NCI-H1436 treated with DMSO at 0.1 percent for 48 hours (cell line): ENCODE measurements at regions not wholly inside any gene's neighbourhood (a gene's known extent, or its start where the extent isn't known, plus 50 kb on each side); places are given as distances from the start of the nearest gene placed in this dataset.
"Not testable (repeated sequence)": the region's sequence is repeated elsewhere in the genome, so short reads cannot be mapped to it uniquely, and the experiment has no call there.

ENCODE experiments used
- DNase-seq: peaks from one replicate; lab custom pipeline; 2025; lab: John Stamatoyannopoulos, UW

DNA sequence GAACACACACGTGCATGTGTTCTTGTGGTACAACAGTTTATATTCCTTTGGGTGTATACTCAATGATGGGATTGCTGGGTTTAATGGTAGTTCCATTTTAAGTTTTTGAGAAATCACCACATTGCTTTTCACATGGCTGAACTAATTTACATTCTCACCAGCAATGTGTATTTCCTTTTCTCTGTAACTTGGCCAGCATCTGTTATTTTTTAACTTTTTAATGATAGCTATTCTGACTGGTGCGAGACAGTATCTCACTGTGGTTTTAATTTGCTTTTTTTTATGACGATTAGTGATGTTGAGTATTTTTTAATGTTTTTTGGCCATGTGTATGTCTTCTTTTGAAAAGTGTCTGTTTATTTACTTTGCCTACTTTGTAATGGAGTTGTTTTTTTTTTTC, 256.6 kb downstream of the ZWINT start:
- DNase-seq, result no peak

DNA sequence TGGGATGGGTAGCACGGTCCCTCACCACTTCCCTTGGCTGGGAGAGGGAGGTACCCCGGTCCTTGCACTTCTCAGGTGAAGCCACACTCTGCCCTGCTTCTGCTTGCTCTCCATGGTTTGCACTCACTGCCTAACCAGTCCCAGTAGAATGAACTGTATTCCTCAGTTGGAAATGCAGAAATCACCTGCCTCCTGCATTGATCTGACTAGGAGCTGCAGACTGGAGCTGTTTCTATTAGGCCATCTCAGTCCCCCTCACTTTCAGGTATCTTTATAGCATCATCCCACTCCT, 264.9 kb downstream of the ZWINT start:
- DNase-seq, result no peak

DNA sequence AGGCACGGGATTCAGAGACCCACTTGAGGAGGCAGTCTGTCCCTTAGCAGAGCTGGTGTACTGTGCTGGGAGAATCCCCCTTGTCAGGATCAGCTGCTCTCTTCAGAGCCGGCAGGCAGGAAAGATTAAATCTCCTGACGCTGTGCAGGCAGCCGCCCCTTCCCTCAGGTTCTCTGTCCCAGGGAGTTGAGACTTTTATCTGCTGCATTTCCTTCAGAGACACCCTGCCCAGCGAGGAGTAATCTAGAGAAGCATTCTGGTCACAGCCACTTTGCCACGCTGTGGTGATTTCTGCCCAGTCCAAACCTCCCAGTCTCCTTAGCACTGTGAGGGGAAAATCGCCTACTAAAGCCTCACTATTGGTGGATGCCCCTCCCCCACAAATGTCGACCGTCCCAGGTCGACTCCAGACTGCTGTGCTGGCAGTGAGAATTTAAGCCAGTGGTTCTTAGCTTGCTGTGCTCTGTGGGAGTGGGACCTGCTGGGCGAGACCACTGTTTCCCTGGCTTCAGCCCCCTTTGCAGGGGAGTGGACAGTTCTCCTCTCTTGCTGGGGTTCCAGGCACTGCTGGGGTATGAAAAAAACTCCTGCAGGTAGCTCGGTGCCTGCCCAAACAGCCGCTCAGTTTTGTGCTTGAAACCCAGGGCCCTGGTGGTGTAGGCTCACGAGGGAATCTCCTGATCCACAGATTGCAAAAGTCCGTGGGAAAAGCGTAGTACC, 265.4 kb downstream of the ZWINT start:
- DNase-seq, result no peak

DNA sequence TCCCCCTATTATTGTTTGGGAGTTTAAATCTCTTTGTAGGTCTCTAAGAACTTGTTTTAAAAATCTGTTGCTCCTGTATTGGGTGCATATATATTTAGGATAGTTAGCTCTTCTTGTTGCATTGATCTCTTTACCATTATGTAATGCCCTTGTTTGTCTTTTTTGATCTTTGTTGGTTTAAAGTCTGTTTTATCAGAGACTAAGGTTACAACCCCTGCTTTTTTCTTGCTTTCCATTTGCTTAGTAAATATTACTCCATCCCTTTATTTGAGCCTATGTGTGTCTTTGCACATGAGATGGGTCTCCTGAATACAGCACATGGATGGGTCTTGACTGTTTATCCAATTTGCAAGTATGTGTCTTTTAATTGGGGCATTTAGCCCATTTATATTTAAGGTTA, 267.4 kb downstream of the ZWINT start:
- not testable (repeated sequence) for DNase-seq

DNA sequence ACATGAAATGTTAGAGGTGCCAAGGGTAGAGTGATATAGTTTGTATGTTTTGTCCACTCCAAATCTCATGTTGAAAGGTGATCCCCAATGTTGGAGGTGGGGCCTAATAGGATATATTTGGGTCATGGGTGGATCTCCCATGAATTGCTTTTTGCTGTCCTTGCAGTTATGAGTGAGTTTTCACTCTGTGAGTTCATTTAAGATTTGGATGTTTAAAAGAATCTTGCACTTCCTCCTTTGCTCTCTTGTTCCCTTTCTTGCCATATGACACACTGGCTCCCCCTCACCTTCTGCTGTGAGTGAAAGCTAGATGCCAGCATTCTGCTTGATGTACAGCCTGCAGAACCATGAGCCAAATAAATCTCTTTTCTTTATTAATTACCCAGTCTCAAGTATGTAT, 269.2 kb downstream of the ZWINT start:
- DNase-seq, result no peak

DNA sequence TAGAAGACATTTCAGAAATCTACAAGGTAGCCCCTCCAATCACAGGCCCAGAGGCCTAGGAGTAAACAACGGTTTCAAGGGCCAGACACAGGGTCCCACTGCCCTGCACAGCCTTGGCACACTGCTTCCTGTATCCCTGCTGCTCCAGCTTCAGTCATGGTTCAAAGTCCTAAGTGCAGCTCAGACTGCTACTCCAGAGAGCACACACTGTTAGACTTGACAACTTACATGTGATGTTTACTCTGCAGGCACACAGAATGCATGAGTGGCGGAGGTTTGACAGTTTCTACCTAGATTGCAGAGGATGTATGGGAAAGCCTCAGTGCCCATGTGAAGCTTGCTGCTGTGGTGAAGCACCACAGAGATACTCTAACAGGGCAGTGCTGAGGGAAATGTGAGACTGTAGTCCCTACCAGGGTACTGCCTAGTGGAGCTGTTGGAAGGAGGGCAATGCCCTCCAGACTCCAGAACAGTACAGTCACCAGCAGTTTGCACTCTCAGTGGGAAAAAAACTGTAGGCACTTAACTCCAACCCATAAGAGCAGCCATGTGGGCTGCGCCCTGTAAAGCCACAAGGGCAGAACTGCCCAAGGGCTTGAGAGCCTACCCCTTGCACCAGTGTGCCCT, 270.0 kb downstream of the ZWINT start:
- no peak for DNase-seq

DNA sequence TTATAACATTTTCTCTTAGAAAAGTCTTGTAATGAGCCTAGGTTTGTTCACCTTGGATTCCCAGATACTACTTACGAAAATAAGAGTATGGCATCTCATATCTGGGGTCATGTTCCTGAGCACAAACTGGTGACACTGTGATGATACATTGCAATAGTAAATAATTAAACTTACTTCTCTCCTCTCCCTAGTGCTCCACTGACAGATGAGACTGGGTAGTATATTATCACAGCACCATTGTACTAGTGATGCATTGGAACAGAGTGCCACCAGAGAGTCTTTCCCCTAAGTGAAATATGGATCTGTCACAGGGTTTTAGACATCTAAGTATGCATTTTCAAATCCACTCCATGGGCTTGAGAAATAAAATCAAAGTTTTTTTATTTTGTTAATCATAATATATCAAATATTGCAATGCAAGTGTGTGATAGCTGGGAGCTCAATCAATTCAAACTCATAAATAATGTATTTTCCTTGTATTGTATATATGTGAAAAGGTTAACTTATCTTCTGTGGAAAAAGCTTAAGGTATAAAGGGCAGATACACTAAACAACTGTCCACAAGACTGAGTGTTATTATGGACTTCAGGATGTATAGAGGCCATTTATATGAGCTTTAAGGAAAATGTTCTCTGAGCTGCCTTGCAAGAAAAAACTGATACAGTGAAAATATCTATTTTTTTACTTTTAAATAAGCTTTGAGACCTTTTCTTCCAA, 275.5 kb downstream of the ZWINT start:
- no peak for DNase-seq

DNA sequence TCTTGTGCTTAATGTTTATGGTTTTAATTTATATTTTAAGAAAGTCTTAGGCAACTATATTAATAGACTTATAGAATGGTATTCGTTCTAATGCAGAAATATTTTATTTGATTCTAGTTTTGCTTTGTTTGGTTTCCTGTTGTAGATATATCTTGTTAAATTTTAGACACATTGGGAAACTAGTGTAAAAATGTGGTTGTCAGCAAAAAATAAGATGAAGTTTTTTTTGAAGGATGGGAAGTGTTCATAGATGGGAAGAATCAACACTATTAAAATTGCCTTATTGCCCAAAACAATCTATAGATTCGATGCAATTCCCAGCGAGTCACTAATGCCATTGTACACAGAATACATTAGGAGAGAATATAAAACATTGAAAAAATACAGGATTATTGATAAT, 278.9 kb downstream of the ZWINT start:
- no peak for DNase-seq

DNA sequence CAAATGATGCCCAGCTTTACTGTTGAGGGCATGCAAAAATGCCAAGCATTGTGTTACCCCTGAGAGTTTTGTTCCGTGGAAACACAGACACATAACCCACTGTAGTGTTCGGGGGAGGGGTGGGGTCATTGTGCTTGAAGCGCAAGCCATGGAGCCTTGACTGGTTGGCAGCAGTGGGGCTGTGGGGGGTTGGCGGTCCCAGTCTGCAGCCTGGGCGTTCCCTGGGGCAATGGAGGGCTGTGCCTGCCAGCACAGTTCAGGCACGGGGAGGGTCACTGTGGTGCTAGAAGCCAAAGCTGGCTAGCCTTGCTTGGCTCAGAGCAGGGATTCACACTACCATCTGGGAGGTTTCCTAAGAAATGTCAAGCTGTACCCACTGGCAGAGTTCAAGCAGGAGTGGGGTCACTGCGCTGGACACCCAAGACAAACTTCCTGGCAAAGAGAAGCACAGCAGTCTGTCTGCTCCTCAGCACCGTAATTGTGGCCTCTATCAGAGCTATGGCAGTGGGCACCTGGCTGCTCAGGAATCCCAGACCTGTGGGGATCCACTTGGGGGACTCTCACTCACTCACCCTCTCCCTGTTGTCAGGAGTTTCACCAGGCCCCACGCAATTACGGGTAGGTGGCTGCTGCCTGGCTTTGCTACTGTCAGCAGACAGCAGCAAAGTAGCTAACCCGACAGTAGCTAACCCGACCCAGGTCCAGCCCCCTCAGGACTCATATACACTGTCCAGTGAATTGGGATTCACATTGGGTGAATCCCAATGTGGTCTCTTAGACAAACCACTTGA, 292.4 kb downstream of the ZWINT start:
- DNase-seq, result no peak

DNA sequence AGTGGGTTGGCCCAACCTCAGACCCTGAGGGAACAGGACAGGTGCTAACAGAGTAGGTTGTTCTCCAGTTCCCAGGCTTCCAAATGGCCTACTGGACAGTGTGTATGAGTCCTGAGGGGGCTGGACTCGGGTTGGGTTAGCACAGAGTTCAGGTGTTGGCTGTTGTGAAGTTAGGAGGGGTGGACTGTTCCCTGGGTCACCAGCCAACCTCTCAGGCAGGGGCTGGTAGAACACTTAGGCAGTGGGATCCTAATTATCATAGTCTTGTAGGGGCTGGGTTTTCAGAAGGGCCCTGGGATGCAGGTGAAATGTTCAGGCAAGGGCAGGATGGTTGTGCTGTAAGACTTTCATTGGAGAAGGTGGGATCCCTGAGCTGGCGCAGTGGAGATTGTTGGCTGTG, 293.0 kb downstream of the ZWINT start:
- no peak for DNase-seq

DNA sequence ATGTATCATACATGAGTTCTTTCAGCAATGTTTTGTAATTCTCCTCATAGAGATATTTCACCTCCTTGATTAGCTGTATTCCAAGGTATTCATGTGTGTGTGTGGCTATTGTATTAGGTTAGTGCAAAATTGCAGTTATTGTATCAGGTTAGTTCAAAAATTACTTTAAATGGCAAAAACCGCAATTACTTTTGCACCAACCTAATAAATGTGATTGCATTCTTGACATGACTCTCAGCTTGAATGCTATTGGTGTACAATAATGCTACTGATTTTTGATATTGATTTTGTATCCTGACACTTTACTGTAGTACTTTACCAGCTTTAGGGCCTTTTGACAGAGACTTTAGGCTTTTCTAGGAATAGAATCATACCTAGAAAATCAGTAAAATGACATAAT, 297.4 kb downstream of the ZWINT start:
- DNase-seq, result no peak

DNA sequence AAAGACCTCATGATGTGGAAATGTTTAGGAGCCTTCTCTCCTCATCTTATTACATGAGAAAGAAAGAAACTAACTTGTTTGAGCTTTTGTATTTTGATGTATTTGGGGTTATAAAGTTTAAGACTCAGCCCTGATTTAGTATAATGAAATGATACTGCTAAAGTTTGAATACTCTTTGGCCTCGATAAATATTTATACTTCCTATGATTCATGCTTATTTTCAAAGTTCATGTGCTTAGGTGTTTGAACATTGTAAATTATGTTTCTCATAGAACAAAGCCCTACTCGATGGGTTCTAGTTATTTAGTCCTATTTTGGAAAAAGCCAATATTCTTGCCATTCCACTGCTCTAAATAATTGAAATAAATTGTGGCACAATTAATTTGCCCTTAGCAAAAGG, 303.2 kb downstream of the ZWINT start:
- no peak for DNase-seq

DNA sequence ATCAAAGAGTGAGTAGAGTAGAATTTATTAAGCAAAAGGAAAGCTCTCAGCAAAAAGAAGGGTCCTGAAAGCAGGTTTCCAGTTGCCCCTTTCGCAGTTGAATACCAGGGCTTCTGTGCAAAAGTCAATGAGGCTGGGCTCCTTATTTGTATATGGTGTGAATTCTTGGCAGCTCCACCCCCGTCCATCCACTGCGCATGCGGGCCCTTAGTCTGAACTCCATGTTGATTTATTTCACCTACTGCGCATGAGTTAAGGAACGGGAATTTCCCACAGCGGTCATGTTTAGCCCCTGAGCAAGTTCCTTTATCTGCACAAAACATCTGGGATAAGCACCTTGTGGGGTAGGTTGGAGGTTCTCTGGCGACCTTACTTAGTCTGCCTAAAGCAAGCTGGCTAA, 325.6 kb downstream of the ZWINT start:
- DNase-seq, result no peak

DNA sequence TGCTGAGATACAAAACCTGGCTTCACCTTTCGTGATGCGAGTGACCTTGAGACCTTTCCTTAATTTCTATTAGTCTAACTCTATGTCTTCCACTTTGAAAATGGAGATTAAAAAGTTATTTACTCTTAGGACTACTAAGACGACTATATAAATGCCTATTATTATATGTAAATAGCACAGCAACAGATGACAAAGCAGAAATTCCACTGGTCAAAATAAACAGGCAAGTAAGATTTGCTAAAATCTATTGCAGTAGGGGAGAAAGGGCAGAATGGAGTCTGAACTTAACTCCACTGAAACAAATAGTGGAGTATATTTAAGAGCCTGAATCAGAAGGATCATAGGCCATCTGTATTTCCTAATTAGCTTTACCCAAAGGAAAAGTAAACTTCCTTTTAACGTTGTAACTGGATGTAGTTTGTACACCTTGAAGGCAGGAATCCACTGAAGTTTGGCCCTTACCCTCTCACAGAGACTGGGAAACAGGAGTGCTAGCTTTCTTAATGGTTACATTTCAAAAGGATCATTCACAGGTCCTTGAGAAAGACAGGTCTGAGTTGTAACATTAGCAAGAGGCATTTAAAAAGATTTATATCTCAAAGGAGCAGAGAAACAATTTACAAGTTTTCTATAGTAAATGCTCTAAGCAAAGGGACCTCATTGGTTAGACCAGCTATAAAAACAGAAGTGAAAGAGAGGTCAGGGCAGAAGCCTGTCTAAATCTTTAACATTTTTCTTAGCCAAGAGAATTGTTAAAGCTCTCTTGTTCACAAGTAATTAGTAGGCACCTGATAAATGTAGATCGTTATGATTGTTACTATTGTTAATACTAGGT, 332.5 kb downstream of the ZWINT start:
- DNase-seq, result no peak

DNA sequence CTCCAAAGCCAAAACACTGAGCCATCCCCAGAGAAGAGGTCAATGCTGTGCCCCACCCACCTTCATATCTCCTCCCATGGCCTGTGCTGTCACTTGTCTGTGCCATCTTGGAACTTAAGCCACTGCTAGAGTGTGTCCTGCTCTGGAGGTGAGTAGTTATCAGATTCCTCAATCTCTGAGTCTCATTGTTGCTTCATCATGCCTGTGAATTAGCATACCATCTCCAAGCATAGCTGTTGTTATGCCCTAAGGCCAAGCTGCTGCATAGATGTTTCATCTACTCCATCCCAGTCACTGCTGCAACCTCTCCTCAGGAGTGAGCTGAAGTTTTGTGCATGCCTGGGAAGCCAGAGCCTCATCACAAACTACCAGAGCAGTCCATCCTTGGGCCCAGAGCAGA, 349.0 kb downstream of the ZWINT start:
- DNase-seq, result no peak

DNA sequence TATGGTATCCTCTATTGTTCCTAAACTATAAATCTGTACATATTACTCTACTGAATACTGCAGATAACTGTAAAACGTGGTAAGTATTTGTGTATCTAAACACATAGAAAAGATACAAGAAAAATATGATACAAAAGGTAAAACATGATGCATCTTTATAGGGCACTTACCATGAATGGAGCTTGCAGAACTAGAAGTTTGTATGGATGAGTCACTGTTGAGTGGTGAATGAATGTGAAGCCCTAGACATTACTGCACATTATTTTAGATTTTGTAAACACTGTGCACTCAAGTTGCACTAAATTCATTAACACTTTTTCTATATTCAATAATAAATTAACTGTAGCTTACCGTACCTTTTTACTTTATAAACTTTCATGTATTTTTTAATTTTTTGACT, 357.5 kb downstream of the ZWINT start:
- no peak for DNase-seq

DNA sequence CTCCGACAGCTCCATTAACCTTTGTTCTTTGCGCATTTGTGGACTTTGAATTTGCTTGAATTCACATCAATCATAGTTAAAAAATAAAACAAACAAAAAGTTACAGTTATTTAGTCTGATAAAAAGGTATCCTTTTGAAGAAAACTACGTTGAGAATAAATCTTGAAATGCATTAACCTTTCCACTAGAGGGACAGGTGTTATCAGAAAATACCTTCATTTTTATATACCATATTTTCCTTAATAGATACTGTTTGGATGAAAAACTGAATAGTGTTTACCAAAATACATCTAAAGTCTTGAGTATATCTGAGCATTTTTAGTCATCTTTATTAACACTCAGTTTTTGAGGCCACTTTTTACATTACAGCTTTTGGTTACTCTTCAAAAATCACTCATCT, 371.9 kb downstream of the ZWINT start:
- DNase-seq, result no peak

DNA sequence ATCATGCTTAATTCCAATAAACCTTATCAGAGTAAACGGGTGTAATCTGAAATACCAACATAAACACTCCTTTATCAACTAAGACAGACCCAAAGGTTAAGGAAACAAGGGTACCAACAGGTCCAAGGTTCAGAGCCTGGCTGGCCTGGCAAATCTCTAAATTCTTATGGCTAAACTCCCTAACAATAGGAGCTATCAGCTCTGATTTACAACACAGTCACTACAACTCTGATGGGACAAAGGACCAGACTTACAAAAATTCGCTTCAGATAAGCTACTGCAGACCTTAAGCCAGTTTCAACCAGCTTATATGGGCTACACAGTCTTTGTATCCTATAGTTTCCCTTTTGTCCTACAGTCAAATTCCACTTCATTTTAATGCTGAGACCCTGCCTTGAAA, 381.9 kb downstream of the ZWINT start:
- no peak for DNase-seq

DNA sequence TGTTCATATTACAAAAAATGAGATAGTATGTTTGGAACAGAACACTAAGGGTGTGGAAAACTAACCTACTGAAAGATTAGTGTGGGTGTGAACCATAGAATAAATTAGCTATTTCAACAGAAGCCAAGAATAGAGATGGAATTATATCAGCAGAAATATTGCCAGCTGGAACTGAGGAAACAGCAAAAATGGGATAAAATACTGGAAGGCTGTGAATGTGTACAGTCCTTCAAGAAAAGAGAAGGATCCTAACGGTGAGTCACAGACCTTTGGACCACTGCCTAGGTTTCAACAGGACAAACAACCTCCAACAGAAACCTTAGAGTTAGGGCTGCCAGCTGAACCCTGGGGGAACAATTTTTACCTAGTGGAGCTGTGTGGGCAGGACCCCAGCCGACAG, 395.0 kb downstream of the ZWINT start:
- DNase-seq, result no peak

DNA sequence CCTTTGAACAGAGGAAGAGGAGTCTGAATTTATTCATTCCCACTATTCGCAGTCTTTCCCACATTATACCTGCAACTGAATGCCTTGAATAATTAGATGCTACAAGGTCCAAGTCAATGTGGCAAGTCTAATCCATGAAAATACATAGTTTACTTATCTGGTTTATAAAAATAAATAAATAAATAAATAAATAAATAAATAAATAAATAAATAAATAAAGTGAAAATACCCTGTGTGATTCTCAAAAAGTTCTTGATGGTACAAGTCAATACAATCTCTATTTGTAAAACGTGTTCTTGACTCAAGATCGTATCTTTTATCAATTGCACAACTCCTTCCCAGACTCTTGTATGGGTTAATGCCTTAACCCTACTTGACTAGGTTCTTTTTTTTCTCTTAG, 417.7 kb downstream of the ZWINT start:
- DNase-seq, result no peak

DNA sequence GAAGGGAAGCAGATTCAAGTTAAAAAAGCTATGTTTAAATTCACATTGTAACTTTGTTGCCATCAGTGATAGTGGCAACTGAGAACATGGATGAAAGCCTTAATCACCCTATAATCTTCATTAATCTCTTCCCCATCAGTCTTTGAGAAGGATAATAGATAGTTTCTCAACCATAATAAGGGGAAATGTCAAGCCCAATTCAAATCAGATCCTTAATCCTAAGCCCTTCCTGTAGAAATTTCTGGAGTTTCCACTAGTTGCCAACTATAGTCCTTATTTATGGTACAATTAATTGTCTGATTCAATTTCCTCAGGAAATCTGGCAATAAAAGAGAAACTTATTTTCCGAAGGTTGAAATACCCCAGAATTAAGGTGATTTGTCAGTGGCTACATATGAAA, 431.8 kb downstream of the ZWINT start:
- DNase-seq, result no peak
